ENCODE measurements at regions not wholly inside any gene's neighbourhood (a gene's known extent, or its start where the extent isn't known, plus 50 kb on each side); places are given as distances from the start of the nearest gene placed in this dataset.

GRCh38 chr1:118322331-118322730, 137.3 kb upstream of the SPAG17 start:
- TF ChIP-seq CTCF (conservative IDR thresholded peaks at IDR 0.05 in 1 of 2, IDR thresholded peaks at IDR 0.05 in 1 of 2; ENCODE audit: extremely low read depth in 1 of 2, insufficient read depth in 1 of 2, low read depth in 1 of 2, low read length in 2 of 2) (no peak), EZH2 (IDR thresholded peaks at IDR 0.05; ENCODE audit: borderline replicate concordance, low read length) (no peak)

Measured in mammary epithelial cell (primary cell).